ENCODE measurements at regions not wholly inside any gene's neighbourhood (a gene's known extent, or its start where the extent isn't known, plus 50 kb on each side); places are given as distances from the start of the nearest gene placed in this dataset.

DNA sequence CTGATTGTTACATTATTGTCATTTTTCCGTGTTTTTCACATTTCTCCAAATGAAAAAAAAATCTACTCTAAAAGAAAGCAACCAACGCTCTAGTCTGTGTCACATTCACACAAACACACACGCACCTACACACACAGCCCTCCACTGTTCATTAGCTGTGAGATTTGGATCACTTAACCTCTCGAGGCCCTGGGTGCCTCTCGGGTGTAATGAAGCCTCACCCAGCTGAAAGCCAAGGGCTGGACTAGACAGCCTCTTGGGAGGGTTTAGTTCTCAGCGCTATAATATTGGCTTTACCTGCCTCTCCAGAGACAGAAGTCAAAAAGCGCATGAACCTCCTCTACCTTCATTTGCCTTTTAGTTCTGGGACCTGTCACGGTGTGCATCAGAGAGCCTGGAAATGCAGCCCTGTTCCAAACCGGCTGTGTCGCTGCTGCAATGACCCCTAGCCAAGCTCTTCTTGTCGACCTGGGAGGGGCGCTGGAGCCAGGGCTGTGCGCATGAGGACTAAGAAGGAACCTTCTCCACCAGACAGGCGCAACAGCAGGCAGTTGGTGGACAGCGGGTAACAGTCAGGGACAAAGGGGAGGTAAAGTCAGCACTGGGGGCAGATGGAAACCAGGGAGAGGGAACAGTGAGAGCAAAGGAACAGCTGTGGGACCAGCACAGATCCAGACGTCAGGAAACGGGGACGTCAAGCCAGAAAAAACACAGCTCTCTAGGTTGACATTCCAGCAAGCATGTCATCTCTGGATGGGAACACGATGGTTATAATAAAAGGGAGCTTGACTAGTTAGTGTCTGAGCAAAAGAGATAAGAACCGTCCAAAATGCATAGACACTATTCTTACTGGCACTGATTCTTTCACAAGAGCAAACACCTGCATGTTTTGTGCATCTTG lies 375.9 kb downstream of the EFNB2 start (continued):
- TF ChIP-seq, protein P1, sequence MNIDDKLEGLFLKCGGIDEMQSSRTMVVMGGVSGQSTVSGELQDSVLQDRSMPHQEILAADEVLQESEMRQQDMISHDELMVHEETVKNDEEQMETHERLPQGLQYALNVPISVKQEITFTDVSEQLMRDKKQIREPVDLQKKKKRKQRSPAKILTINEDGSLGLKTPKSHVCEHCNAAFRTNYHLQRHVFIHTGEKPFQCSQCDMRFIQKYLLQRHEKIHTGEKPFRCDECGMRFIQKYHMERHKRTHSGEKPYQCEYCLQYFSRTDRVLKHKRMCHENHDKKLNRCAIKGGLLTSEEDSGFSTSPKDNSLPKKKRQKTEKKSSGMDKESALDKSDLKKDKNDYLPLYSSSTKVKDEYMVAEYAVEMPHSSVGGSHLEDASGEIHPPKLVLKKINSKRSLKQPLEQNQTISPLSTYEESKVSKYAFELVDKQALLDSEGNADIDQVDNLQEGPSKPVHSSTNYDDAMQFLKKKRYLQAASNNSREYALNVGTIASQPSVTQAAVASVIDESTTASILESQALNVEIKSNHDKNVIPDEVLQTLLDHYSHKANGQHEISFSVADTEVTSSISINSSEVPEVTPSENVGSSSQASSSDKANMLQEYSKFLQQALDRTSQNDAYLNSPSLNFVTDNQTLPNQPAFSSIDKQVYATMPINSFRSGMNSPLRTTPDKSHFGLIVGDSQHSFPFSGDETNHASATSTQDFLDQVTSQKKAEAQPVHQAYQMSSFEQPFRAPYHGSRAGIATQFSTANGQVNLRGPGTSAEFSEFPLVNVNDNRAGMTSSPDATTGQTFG (tag by site-specific recombination; IDR thresholded peaks at IDR 0.05; ENCODE audit: borderline replicate concordance) = no peak
- no peak for TF ChIP-seq KLF16 (tag by site-specific recombination; IDR thresholded peaks at IDR 0.05)
- TF ChIP-seq, protein P2, sequence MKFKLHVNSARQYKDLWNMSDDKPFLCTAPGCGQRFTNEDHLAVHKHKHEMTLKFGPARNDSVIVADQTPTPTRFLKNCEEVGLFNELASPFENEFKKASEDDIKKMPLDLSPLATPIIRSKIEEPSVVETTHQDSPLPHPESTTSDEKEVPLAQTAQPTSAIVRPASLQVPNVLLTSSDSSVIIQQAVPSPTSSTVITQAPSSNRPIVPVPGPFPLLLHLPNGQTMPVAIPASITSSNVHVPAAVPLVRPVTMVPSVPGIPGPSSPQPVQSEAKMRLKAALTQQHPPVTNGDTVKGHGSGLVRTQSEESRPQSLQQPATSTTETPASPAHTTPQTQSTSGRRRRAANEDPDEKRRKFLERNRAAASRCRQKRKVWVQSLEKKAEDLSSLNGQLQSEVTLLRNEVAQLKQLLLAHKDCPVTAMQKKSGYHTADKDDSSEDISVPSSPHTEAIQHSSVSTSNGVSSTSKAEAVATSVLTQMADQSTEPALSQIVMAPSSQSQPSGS (tag by site-specific recombination; IDR thresholded peaks at IDR 0.05; ENCODE audit: low read depth) = no peak
- no peak for TF ChIP-seq ZFP41 (tag by site-specific recombination; IDR thresholded peaks at IDR 0.05; ENCODE audit: borderline replicate concordance)

DNA sequence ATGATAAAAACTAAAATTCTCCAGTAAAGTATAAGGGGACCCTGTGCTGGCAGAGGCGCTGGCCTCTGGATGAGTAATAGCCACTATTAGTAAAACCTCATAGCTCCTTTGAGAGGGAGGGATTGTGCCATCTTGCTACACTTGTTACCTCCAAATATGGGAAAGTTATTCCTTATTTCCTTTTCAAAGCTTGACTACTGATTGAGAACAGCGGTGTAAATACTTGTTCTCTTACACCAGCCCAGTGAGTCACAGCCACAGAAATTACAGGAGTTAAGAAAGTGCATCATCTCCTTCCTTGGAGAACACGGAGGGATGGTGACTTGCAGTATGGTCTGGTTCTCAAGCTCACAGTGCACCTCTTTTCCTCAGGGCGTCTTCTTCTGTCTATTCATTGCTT lies 379.0 kb downstream of the EFNB2 start:
- H3K4me3 ChIP-seq (ENCODE audit: low read depth, low read length) = no peak overlapping the region
- no peaks in the 10 kb centered on the region for H3K36me3 ChIP-seq (ENCODE audit: control insufficient read depth in 2 of 2, insufficient read depth in 1 of 2, low read length in 2 of 2)
- no peak overlapping the region for H3K27ac ChIP-seq (ENCODE audit: extremely low read depth, low read depth, low read length)
- ChIA-PET CTCF (interaction anchor here (1.4 kb wide), 1 partner anchor 11 kb away, joined by 8 read pairs; no protein-coding TSS in a partner anchor), POLR2A (no interaction called here)
- H3K4me1 ChIP-seq (ENCODE audit: control insufficient read depth, insufficient read depth, low read length) = no peaks in the 10 kb centered on the region
- TF ChIP-seq ZNF596 (tag by site-specific recombination; IDR thresholded peaks at IDR 0.05) = no peak
- TF ChIP-seq ZNF514 (tag by site-specific recombination; IDR thresholded peaks at IDR 0.05) = no peak
- TF ChIP-seq ZNF266 (tag by site-specific recombination; IDR thresholded peaks at IDR 0.05; ENCODE audit: low read depth) = no peak
- no peak for TF ChIP-seq ZNF548 (tag by site-specific recombination; IDR thresholded peaks at IDR 0.05)
- TF ChIP-seq ZNF132 (tag by site-specific recombination; IDR thresholded peaks at IDR 0.05; ENCODE audit: borderline replicate concordance) = no peak
- TF ChIP-seq WT1 (tag by site-specific recombination; IDR thresholded peaks at IDR 0.05) = no peak
- no peak for TF ChIP-seq REPIN1 (tag by site-specific recombination; IDR thresholded peaks at IDR 0.05; ENCODE audit: low read depth)
- TF ChIP-seq SALL2 (tag by site-specific recombination; IDR thresholded peaks at IDR 0.05; ENCODE audit: borderline replicate concordance) = no peak
- TF ChIP-seq TCF7L2 (IDR thresholded peaks at IDR 0.05; ENCODE audit: borderline replicate concordance, low read depth, low read length) = no peak
- no peak for TF ChIP-seq YY2 (tag by site-specific recombination; IDR thresholded peaks at IDR 0.05)
- TF ChIP-seq, protein P3, sequence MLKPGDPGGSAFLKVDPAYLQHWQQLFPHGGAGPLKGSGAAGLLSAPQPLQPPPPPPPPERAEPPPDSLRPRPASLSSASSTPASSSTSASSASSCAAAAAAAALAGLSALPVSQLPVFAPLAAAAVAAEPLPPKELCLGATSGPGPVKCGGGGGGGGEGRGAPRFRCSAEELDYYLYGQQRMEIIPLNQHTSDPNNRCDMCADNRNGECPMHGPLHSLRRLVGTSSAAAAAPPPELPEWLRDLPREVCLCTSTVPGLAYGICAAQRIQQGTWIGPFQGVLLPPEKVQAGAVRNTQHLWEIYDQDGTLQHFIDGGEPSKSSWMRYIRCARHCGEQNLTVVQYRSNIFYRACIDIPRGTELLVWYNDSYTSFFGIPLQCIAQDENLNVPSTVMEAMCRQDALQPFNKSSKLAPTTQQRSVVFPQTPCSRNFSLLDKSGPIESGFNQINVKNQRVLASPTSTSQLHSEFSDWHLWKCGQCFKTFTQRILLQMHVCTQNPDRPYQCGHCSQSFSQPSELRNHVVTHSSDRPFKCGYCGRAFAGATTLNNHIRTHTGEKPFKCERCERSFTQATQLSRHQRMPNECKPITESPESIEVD (tag by site-specific recombination; IDR thresholded peaks at IDR 0.05) = no peak
- H3K9me3 ChIP-seq (ENCODE audit: control insufficient read depth, insufficient read depth, low read depth, low read length) = no peaks in the 10 kb centered on the region

DNA sequence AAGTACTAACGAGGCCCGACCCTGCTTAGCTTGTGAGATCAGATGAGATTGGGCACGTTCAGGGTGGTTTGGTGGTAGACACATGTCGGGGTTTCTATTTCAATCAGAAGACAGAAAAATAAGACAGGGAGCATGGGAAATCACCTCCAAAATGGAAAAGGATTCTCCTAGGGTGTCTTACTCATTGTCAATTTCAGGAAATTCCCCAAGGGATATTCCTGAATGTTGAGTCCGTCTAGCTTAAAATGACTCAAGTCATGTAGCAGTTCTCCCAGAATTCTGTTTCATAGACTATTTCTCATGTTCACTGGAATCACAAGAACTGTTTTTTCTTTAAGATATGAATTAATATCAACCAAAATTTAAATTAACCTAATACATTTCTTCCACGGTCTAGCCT lies 380.1 kb downstream of the EFNB2 start:
- ChIA-PET CTCF (interaction anchor here (1.4 kb wide), 1 partner anchor 10 kb away, joined by 8 read pairs; no protein-coding TSS in a partner anchor), POLR2A (no interaction called here)
- H3K4me1 ChIP-seq (ENCODE audit: control insufficient read depth, insufficient read depth, low read length) = no peaks in the 10 kb centered on the region
- no peaks in the 10 kb centered on the region for H3K36me3 ChIP-seq (ENCODE audit: control insufficient read depth in 2 of 2, insufficient read depth in 1 of 2, low read length in 2 of 2)
- no peak overlapping the region for H3K4me3 ChIP-seq (ENCODE audit: low read depth, low read length)
- H3K27ac ChIP-seq (ENCODE audit: extremely low read depth, low read depth, low read length) = no peak overlapping the region
- no peaks in the 10 kb centered on the region for H3K9me3 ChIP-seq (ENCODE audit: control insufficient read depth, insufficient read depth, low read depth, low read length)
- TF ChIP-seq PRDM1 (tag by site-specific recombination; IDR thresholded peaks at IDR 0.05) = no peak
- TF ChIP-seq ZNF132 (tag by site-specific recombination; IDR thresholded peaks at IDR 0.05; ENCODE audit: borderline replicate concordance) = no peak
- TF ChIP-seq KLF7 (tag by site-specific recombination; IDR thresholded peaks at IDR 0.05; ENCODE audit: borderline replicate concordance) = no peak
- no peak for TF ChIP-seq ZNF830 (tag by site-specific recombination; IDR thresholded peaks at IDR 0.05; ENCODE audit: low read depth)
- no peak for TF ChIP-seq ZNF610 (tag by site-specific recombination; IDR thresholded peaks at IDR 0.05; ENCODE audit: borderline replicate concordance)
- no peak for TF ChIP-seq ZNF221 (tag by site-specific recombination; IDR thresholded peaks at IDR 0.05; ENCODE audit: borderline replicate concordance)
- TF ChIP-seq ZNF423 (tag by site-specific recombination; IDR thresholded peaks at IDR 0.05) = no peak
- TF ChIP-seq, protein P4, sequence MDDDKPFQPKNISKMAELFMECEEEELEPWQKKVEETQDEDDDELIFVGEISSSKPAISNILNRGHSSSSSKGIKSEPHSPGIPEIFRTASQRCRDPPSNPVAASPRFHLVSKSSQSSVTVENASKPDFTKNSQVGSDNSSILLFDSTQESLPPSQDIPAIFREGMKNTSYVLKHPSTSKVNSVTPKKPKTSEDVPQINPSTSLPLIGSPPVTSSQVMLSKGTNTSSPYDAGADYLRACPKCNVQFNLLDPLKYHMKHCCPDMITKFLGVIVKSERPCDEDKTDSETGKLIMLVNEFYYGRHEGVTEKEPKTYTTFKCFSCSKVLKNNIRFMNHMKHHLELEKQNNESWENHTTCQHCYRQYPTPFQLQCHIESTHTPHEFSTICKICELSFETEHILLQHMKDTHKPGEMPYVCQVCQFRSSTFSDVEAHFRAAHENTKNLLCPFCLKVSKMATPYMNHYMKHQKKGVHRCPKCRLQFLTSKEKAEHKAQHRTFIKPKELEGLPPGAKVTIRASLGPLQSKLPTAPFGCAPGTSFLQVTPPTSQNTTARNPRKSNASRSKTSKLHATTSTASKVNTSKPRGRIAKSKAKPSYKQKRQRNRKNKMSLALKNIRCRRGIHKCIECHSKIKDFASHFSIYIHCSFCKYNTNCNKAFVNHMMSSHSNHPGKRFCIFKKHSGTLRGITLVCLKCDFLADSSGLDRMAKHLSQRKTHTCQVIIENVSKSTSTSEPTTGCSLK (tag by site-specific recombination; IDR thresholded peaks at IDR 0.05) = no peak
- TF ChIP-seq ZNF214 (tag by site-specific recombination; IDR thresholded peaks at IDR 0.05; ENCODE audit: borderline replicate concordance) = no peak
- TF ChIP-seq ZNF701 (tag by site-specific recombination; IDR thresholded peaks at IDR 0.05) = no peak
- TF ChIP-seq ZBTB48 (tag by site-specific recombination; IDR thresholded peaks at IDR 0.05) = no peak
